ENCODE measurements at regions not wholly inside any gene's neighbourhood (a gene's known extent, or its start where the extent isn't known, plus 50 kb on each side); places are given as distances from the start of the nearest gene placed in this dataset.

DNA sequence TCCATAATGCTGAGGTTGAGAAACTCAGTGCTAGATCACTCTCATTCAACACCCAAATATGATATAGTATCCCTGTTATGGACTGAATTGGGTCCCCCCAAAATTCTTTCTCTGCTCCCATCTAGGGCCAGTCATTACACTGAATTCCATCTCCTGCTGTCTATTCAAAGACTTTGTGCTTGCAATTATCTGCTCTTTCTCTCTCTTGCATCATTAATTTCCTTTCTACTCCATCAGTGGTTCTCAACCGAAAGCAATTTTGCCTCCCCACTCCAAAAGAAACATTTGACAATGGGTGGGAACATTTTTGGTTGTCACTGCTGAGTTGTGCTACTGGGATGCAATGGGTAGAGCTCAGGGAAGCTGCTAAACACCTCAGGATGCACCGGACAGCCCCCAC lies 271.5 kb upstream of the CDYL start:
- H3K27me3 Mint-ChIP-seq (ENCODE audit: low read depth) = no peaks in the 10 kb centered on the region
- peaks cover 3% of the 10 kb centered on the region for H3K36me3 Mint-ChIP-seq (ENCODE audit: low read depth)
- DNase-seq (ENCODE audit: low spot score) = no peak
- H3K4me3 Mint-ChIP-seq (ENCODE audit: unreplicated experiment) = no peak overlapping the region
- H3K9me3 Mint-ChIP-seq (ENCODE audit: low read depth) = no peaks in the 10 kb centered on the region
- no peaks in the 10 kb centered on the region for H3K4me1 Mint-ChIP-seq (ENCODE audit: low read depth)
- no peak overlapping the region for H3K27ac Mint-ChIP-seq (ENCODE audit: unreplicated experiment)
- TF ChIP-seq, protein P1, sequence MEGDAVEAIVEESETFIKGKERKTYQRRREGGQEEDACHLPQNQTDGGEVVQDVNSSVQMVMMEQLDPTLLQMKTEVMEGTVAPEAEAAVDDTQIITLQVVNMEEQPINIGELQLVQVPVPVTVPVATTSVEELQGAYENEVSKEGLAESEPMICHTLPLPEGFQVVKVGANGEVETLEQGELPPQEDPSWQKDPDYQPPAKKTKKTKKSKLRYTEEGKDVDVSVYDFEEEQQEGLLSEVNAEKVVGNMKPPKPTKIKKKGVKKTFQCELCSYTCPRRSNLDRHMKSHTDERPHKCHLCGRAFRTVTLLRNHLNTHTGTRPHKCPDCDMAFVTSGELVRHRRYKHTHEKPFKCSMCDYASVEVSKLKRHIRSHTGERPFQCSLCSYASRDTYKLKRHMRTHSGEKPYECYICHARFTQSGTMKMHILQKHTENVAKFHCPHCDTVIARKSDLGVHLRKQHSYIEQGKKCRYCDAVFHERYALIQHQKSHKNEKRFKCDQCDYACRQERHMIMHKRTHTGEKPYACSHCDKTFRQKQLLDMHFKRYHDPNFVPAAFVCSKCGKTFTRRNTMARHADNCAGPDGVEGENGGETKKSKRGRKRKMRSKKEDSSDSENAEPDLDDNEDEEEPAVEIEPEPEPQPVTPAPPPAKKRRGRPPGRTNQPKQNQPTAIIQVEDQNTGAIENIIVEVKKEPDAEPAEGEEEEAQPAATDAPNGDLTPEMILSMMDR (IDR thresholded peaks at IDR 0.05) = no peak

DNA sequence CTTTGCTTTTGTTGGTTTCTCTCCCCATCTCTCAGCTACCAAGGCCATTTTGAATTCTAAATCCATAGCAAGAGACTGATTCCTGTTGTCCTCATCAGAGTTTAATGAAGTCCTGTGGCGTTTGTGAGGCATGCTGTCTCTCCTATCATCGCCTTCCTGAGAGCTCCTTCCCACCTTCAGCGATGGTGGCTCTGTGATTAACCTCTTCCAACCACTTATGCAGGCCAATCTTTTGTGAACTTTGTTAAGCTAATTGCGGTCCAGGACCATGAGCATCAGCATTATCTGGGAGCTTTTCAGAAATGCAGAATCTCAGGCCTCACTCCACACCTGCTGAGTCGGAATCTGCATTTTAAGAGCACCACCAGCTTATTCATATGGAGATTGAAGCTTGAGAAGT lies 272.5 kb upstream of the CDYL start:
- H3K4me3 Mint-ChIP-seq (ENCODE audit: unreplicated experiment) = no peak overlapping the region
- no peaks in the 10 kb centered on the region for H3K4me1 Mint-ChIP-seq (ENCODE audit: low read depth)
- H3K9me3 Mint-ChIP-seq (ENCODE audit: low read depth) = no peaks in the 10 kb centered on the region
- H3K27me3 Mint-ChIP-seq (ENCODE audit: low read depth) = no peaks in the 10 kb centered on the region
- TF ChIP-seq, protein P1 (IDR thresholded peaks at IDR 0.05) = no peak
- DNase-seq (ENCODE audit: low spot score) = no peak
- peaks cover 3% of the 10 kb centered on the region for H3K36me3 Mint-ChIP-seq (ENCODE audit: low read depth)
- no peak overlapping the region for H3K27ac Mint-ChIP-seq (ENCODE audit: unreplicated experiment)

DNA sequence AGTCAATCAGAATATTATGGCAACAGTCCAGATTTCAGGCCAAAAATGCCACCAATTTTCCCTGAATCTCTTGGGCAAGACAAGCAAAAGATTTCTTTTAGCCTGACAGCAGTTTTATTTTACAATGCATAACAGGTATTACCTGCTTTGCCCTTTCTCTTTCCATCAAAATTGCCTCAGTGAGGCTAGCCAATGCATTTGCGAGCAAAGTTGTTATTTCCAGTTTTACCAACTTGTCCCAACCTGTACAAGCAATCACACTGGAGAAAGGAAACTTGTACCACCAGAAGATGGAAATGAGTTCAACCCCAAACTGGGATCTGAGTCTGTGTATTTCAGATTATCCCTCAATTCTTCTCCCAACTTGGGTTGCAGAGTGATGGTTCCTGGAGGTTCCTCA lies 279.9 kb upstream of the CDYL start:
- Mint-ChIP-seq H3K27me3 (ENCODE audit: low read depth) (peaks cover 1% of the 10 kb centered on the region), H3K27ac (ENCODE audit: unreplicated experiment) (no peak overlapping the region), H3K4me3 (ENCODE audit: unreplicated experiment) (no peak overlapping the region), H3K36me3 (ENCODE audit: low read depth) (peaks cover 1% of the 10 kb centered on the region), H3K9me3 (ENCODE audit: low read depth) (no peaks in the 10 kb centered on the region), H3K4me1 (ENCODE audit: low read depth) (no peaks in the 10 kb centered on the region)
- DNase-seq (ENCODE audit: low spot score) = no peak
- TF ChIP-seq, protein P1 (IDR thresholded peaks at IDR 0.05) = no peak

DNA sequence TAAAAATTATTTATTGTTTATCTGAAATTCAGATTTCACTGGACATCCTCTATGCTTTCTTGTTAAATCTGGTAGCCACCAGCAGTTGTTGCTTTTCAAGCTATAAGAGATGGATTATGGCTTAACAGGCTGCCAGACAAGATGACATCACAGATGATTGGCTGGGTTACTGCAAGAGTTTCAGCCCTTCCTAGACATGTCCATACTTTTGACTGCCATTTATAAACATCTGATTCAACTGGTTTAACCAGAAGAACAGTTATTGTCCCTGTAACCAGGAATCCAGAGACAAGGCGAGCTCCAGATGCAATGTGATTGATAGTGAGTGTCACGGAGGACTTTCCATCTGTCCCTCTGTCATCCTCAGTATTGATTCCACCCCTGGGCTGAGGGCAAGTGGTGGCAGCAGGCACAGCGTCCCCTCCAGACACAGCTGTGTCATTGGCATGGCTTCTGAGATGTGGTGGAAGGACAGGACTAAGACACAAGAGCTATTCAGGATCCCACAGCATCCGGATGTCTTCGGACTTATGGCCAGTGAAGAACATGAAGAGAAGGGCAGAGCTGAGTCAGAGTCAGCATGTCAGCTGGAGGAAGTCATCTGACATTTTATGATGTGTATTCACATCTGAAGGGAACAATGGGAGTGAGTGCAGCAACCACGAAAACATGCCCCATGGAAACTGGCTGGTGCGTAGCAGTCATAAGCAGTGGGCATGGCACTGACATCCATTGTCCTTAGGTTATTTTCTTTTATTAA lies 284.5 kb upstream of the CDYL start:
- no peak overlapping the region for H3K4me3 Mint-ChIP-seq (ENCODE audit: unreplicated experiment)
- no peak overlapping the region for H3K27ac Mint-ChIP-seq (ENCODE audit: unreplicated experiment)
- DNase-seq (ENCODE audit: low spot score) = no peak

DNA sequence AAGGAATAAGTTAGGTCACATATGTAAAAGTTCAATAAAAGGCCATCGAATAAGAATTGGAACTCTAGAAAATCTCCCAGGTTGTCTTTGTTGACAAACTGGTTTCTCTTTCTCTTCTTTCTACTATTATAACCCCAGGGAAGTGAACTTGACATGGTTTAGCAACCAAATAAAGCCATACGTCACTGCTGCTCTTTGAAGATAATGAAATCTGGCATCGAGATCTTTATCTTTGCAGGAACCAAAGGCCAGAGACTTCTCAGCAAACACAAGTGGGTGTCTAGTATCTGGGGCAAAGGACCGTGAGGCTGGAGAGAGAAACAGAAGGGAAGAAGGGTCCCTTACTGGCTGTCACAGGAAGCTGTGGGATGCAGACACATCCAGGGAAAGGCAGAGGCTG lies 286.7 kb upstream of the CDYL start:
- DNase-seq (ENCODE audit: low spot score) = no peak
- no peaks in the 10 kb centered on the region for H3K27me3 Mint-ChIP-seq (ENCODE audit: low read depth)
- peaks cover 25% of the 10 kb centered on the region for H3K9me3 Mint-ChIP-seq (ENCODE audit: low read depth)
- peaks cover 7% of the 10 kb centered on the region for H3K36me3 Mint-ChIP-seq (ENCODE audit: low read depth)
- no peak overlapping the region for H3K4me3 Mint-ChIP-seq (ENCODE audit: unreplicated experiment)
- TF ChIP-seq, protein P1 (IDR thresholded peaks at IDR 0.05) = no peak
- no peak overlapping the region for H3K27ac Mint-ChIP-seq (ENCODE audit: unreplicated experiment)
- H3K4me1 Mint-ChIP-seq (ENCODE audit: low read depth) = peaks cover 17% of the 10 kb centered on the region

More for the DNA sequence above, 284.5 kb upstream of the CDYL start:
- peaks cover 20% of the 10 kb centered on the region for H3K9me3 Mint-ChIP-seq (ENCODE audit: low read depth)
- peaks cover 7% of the 10 kb centered on the region for H3K36me3 Mint-ChIP-seq (ENCODE audit: low read depth)
- TF ChIP-seq, protein P1 (IDR thresholded peaks at IDR 0.05) = no peak
- peaks cover 8% of the 10 kb centered on the region for H3K4me1 Mint-ChIP-seq (ENCODE audit: low read depth)
- H3K27me3 Mint-ChIP-seq (ENCODE audit: low read depth) = no peaks in the 10 kb centered on the region

All from chondrocyte (in vitro differentiated cells).